ENCODE measurements at regions not wholly inside any gene's neighbourhood (a gene's known extent, or its start where the extent isn't known, plus 50 kb on each side); places are given as distances from the start of the nearest gene placed in this dataset.

GRCh38 chr18:40849886-40850285 is 1105.1 kb upstream of the PIK3C3 start:
- Histone ChIP-seq H3K9me3 (no peaks in the 10 kb centered on the region), H3K4me3 (ENCODE audit: control insufficient read depth in 1 of 2, extremely low read depth in 1 of 2, low read length in 1 of 2) (no peak overlapping the region), H3K27me3 (replicated peaks in 1 of 2; ENCODE audit: control insufficient read depth in 2 of 2, extremely low read depth in 1 of 2, insufficient read depth in 2 of 2, low read length in 1 of 2) (no peaks in the 10 kb centered on the region), H3K27ac (ENCODE audit: low read length) (no peak overlapping the region), H3K36me3 (ENCODE audit: control insufficient read depth in 2 of 2, extremely low read depth in 1 of 2, insufficient read depth in 1 of 2, low read length in 1 of 2) (no peaks in the 10 kb centered on the region), H3K4me1 (ENCODE audit: control insufficient read depth in 1 of 2, extremely low read depth in 1 of 2, insufficient read depth in 2 of 2, low read length in 2 of 2) (no peaks in the 10 kb centered on the region)
- Mint-ChIP-seq H3K9me3 (peaks cover 6 to 21% (median 20%) of the 10 kb centered on the region in 3 donors), H3K27ac (no peak overlapping the region), H3K36me3 (no peaks in the 10 kb centered on the region), H3K27me3 (no peaks in the 10 kb centered on the region), H3K4me3 (no peak overlapping the region), H3K4me1 (no peaks in the 10 kb centered on the region)
- WGBS (ENCODE audit: insufficient coverage), result no CpG with 5 or more reads among the region's 1 CpG
- ChIA-PET POLR2A (no interaction called here), CTCF (no interaction called here)
- ATAC-seq (replicated peaks in 1 of 4) (no peak), DNase-seq (no peak)

GRCh38 chr18:40841467-40841866 is 1113.6 kb upstream of the PIK3C3 start:
- no peak overlapping the region for H3K27ac ChIP-seq (ENCODE audit: low read length)
- Mint-ChIP-seq H3K27ac (no peak overlapping the region), H3K36me3 (no peaks in the 10 kb centered on the region), H3K4me3 (no peak overlapping the region), H3K9me3 (peaks cover 19 to 35% (median 25%) of the 10 kb centered on the region in 3 donors), H3K4me1 (no peaks in the 10 kb centered on the region), H3K27me3 (no peaks in the 10 kb centered on the region)
- ATAC-seq (replicated peaks in 1 of 4) (no peak), DNase-seq (no peak)
- POLR2A ChIA-PET, result no interaction called here
- H3K4me1 ChIP-seq (ENCODE audit: control insufficient read depth in 1 of 2, extremely low read depth in 1 of 2, insufficient read depth in 2 of 2, low read length in 2 of 2), result no peaks in the 10 kb centered on the region
- CTCF ChIA-PET, result no interaction called here
- H3K36me3 ChIP-seq (ENCODE audit: control insufficient read depth in 2 of 2, extremely low read depth in 1 of 2, insufficient read depth in 1 of 2, low read length in 1 of 2), result no peaks in the 10 kb centered on the region
- peaks cover 2% of the 10 kb centered on the region for H3K9me3 ChIP-seq
- H3K27me3 ChIP-seq (replicated peaks in 1 of 2; ENCODE audit: control insufficient read depth in 2 of 2, extremely low read depth in 1 of 2, insufficient read depth in 2 of 2, low read length in 1 of 2), result no peaks in the 10 kb centered on the region
- no peak overlapping the region for H3K4me3 ChIP-seq (ENCODE audit: control insufficient read depth in 1 of 2, extremely low read depth in 1 of 2, low read length in 1 of 2)

GRCh38 chr18:40841063-40841462 is 1114.0 kb upstream of the PIK3C3 start:
- POLR2A ChIA-PET, result interaction anchor here in 1 of 2 donors (0.6 kb wide), 1 partner anchor 1768 kb away, joined by 3 read pairs; no protein-coding TSS in a partner anchor
- CTCF ChIA-PET, result no interaction called here
- Histone ChIP-seq H3K9me3 (peaks cover 2% of the 10 kb centered on the region), H3K27me3 (replicated peaks in 1 of 2; ENCODE audit: control insufficient read depth in 2 of 2, extremely low read depth in 1 of 2, insufficient read depth in 2 of 2, low read length in 1 of 2) (no peaks in the 10 kb centered on the region), H3K4me3 (ENCODE audit: control insufficient read depth in 1 of 2, extremely low read depth in 1 of 2, low read length in 1 of 2) (no peak overlapping the region), H3K27ac (ENCODE audit: low read length) (no peak overlapping the region), H3K36me3 (ENCODE audit: control insufficient read depth in 2 of 2, extremely low read depth in 1 of 2, insufficient read depth in 1 of 2, low read length in 1 of 2) (no peaks in the 10 kb centered on the region), H3K4me1 (ENCODE audit: control insufficient read depth in 1 of 2, extremely low read depth in 1 of 2, insufficient read depth in 2 of 2, low read length in 2 of 2) (no peaks in the 10 kb centered on the region)
- Mint-ChIP-seq H3K36me3 (no peaks in the 10 kb centered on the region), H3K27me3 (no peaks in the 10 kb centered on the region), H3K4me1 (no peaks in the 10 kb centered on the region), H3K9me3 (peaks cover 19 to 36% (median 25%) of the 10 kb centered on the region in 3 donors), H3K27ac (no peak overlapping the region), H3K4me3 (no peak overlapping the region)
- ATAC-seq (replicated peaks in 1 of 4) (no peak), DNase-seq (no peak)
- WGBS (ENCODE audit: insufficient coverage), result 58% methylated on average over 2 of the region's 3 CpGs

GRCh38 chr18:40832362-40832761 is 1122.7 kb upstream of the PIK3C3 start:
- DNase-seq (no peak), ATAC-seq (replicated peaks in 1 of 4) (no peak)
- Histone ChIP-seq H3K36me3 (ENCODE audit: control insufficient read depth in 2 of 2, extremely low read depth in 1 of 2, insufficient read depth in 1 of 2, low read length in 1 of 2) (no peaks in the 10 kb centered on the region), H3K27ac (ENCODE audit: low read length) (no peak overlapping the region), H3K4me1 (ENCODE audit: control insufficient read depth in 1 of 2, extremely low read depth in 1 of 2, insufficient read depth in 2 of 2, low read length in 2 of 2) (no peaks in the 10 kb centered on the region), H3K4me3 (ENCODE audit: control insufficient read depth in 1 of 2, extremely low read depth in 1 of 2, low read length in 1 of 2) (no peak overlapping the region), H3K9me3 (no peaks in the 10 kb centered on the region), H3K27me3 (replicated peaks in 1 of 2; ENCODE audit: control insufficient read depth in 2 of 2, extremely low read depth in 1 of 2, insufficient read depth in 2 of 2, low read length in 1 of 2) (no peaks in the 10 kb centered on the region)
- H3K27me3 Mint-ChIP-seq, result no peaks in the 10 kb centered on the region
- POLR2A ChIA-PET, result no interaction called here
- H3K36me3 Mint-ChIP-seq, result no peaks in the 10 kb centered on the region
- H3K4me1 Mint-ChIP-seq, result no peaks in the 10 kb centered on the region
- CTCF ChIA-PET, result no interaction called here
- 95% methylated on average over 3 of the region's 3 CpGs for WGBS (ENCODE audit: insufficient coverage)
- H3K27ac Mint-ChIP-seq, result no peak overlapping the region
- peaks cover 0 to 12% (median 6%) of the 10 kb centered on the region in 3 donors for H3K9me3 Mint-ChIP-seq
- no peak overlapping the region for H3K4me3 Mint-ChIP-seq

GRCh38 chr18:40824291-40824690 is 1130.7 kb upstream of the PIK3C3 start:
- no peak for ATAC-seq (replicated peaks in 1 of 4)
- DNase-seq, result no peak
- CTCF ChIA-PET, result interaction anchor here in 1 of 2 donors (0.6 kb wide), 1 partner anchor 682 kb away, joined by 3 read pairs; no protein-coding TSS in a partner anchor
- no peak overlapping the region for H3K27ac ChIP-seq (ENCODE audit: low read length)
- Mint-ChIP-seq H3K4me3 (no peak overlapping the region), H3K36me3 (no peaks in the 10 kb centered on the region), H3K4me1 (no peaks in the 10 kb centered on the region), H3K27ac (no peak overlapping the region), H3K27me3 (no peaks in the 10 kb centered on the region), H3K9me3 (peaks cover 8 to 19% (median 18%) of the 10 kb centered on the region in 3 donors)
- H3K36me3 ChIP-seq (ENCODE audit: control insufficient read depth in 2 of 2, extremely low read depth in 1 of 2, insufficient read depth in 1 of 2, low read length in 1 of 2), result no peaks in the 10 kb centered on the region
- H3K4me1 ChIP-seq (ENCODE audit: control insufficient read depth in 1 of 2, extremely low read depth in 1 of 2, insufficient read depth in 2 of 2, low read length in 2 of 2), result no peaks in the 10 kb centered on the region
- no CpG with 5 or more reads among the region's 1 CpG for WGBS (ENCODE audit: insufficient coverage)
- no peaks in the 10 kb centered on the region for H3K27me3 ChIP-seq (replicated peaks in 1 of 2; ENCODE audit: control insufficient read depth in 2 of 2, extremely low read depth in 1 of 2, insufficient read depth in 2 of 2, low read length in 1 of 2)
- no peak overlapping the region for H3K4me3 ChIP-seq (ENCODE audit: control insufficient read depth in 1 of 2, extremely low read depth in 1 of 2, low read length in 1 of 2)
- POLR2A ChIA-PET, result interaction anchor here in 1 of 2 donors (0.6 kb wide), 1 partner anchor 10 kb away, joined by 4 read pairs; no protein-coding TSS in a partner anchor
- H3K9me3 ChIP-seq, result no peaks in the 10 kb centered on the region

- ATAC-seq (replicated peaks in 1 of 4), result no peak
- CTCF ChIA-PET, result no interaction called here
Measured at GRCh38 chr18:40821596-40822243, 1133.3 kb upstream of the PIK3C3 start.

More at GRCh38 chr18:40821596-40822243, 1133.3 kb upstream of the PIK3C3 start:
- no peak overlapping the region for H3K4me3 Mint-ChIP-seq
- no peaks in the 10 kb centered on the region for H3K36me3 Mint-ChIP-seq
- H3K27me3 ChIP-seq (replicated peaks in 1 of 2; ENCODE audit: control insufficient read depth in 2 of 2, extremely low read depth in 1 of 2, insufficient read depth in 2 of 2, low read length in 1 of 2), result no peaks in the 10 kb centered on the region
- H3K27ac ChIP-seq (ENCODE audit: low read length), result no peak overlapping the region
- no peaks in the 10 kb centered on the region for H3K9me3 ChIP-seq
- no peak for DNase-seq
- 81% methylated on average over 2 of the region's 6 CpGs for WGBS (ENCODE audit: insufficient coverage)
- no peaks in the 10 kb centered on the region for H3K4me1 ChIP-seq (ENCODE audit: control insufficient read depth in 1 of 2, extremely low read depth in 1 of 2, insufficient read depth in 2 of 2, low read length in 2 of 2)
- H3K27me3 Mint-ChIP-seq, result no peaks in the 10 kb centered on the region
- no peaks in the 10 kb centered on the region for H3K36me3 ChIP-seq (ENCODE audit: control insufficient read depth in 2 of 2, extremely low read depth in 1 of 2, insufficient read depth in 1 of 2, low read length in 1 of 2)
- no peaks in the 10 kb centered on the region for H3K4me1 Mint-ChIP-seq
- POLR2A ChIA-PET, result no interaction called here
- peaks cover 16 to 26% (median 18%) of the 10 kb centered on the region in 3 donors for H3K9me3 Mint-ChIP-seq
- no peak overlapping the region for H3K4me3 ChIP-seq (ENCODE audit: control insufficient read depth in 1 of 2, extremely low read depth in 1 of 2, low read length in 1 of 2)
- H3K27ac Mint-ChIP-seq, result no peak overlapping the region

Measured in T-cell (primary cell).